Heart left ventricle (tissue), 13 donors: ENCODE measurements at regions not wholly inside any gene's neighbourhood (a gene's known extent, or its start where the extent isn't known, plus 50 kb on each side); places are given as distances from the start of the nearest gene placed in this dataset.

Source experiments
- CTCF ChIP-seq, 12 donors: fragments of 200-600 bp; sonication (generic) in 4 of 12; IDR thresholded peaks; one replicate each; pipeline versions ENCODE4 v1.5.0 to v1.8.0; 2018 to 2022; ENCODE audit warnings: antibody characterized with exemption in 12 of 12, mild to moderate bottlenecking in 5 of 12
- POLR2A ChIP-seq, 2 donors: fragments of 450-650 bp; IDR thresholded peaks; one replicate each; pipeline ENCODE4 v1.6.1; 2017; ENCODE audit warnings: antibody characterized with exemption in 2 of 2, mild to moderate bottlenecking in 2 of 2, moderate library complexity in 2 of 2
- donor health status: ischemic (EF 13 %, LVEDD 7.1; RV severe dilation, severe dysfunction).
- donor health status: DM: no; HTN: yes; CAD: no.
- donor health status: DM: no; HTN: no; CAD: no.
- donor health status: ischemic (EF 25% LVEDD 6.9; RV normal size, moderate dysfunction).
- donor health status: ischemic (EF 25% LVEDD 5.7; RV mildly dilated, moderate dysfunction).
- donor health status: ischemic (EF 35%, LVEDD 5.7; RV mildly dilated, moderate dysfunction).
- donor health status: nonischemic (EF 11% LVEDD 7.7; RV severe dilation, severe dysfunction).
- donor health status: DM: yes; HTN: yes; CAD: no.
- donor health status: PGD.
- donor health status: ischemic (EF 29% LVEDD 5.4; RV normal size, mild dysfunction).
- donor health status: nonischemic (EF 23%, LVEDD 6.1; RV moderate dilation, normal function).

DNA sequence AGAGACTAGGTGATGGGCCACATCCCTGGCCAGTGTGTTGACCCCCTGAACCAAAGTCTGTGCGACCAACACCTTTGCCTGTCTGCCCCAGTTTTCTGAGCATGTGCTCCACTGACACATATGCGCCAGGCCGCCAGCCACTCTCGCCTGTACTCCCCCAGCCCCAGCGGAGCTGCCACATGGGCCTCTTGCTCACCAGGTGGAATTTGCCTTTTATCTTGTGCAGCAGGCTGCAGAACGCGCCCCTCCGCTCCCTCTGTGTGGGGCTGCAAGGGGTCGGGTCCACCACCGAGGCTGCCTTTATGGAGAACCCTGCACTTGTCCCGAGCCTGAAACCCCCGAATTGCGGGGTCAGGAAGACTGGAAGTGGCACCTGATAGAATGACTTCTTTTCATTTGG is 405.7 kb upstream of the NPAP1 start:
- TF ChIP-seq CTCF (IDR thresholded peaks at IDR 0.05): no peak
- no peak for TF ChIP-seq POLR2A (IDR thresholded peaks at IDR 0.05)
